ENCODE measurements at regions not wholly inside any gene's neighbourhood (a gene's known extent, or its start where the extent isn't known, plus 50 kb on each side); places are given as distances from the start of the nearest gene placed in this dataset.

GRCh38 chrX:33385546-33385945 lies 174.2 kb upstream of the DMD start:
- TF ChIP-seq CTCF (IDR thresholded peaks at IDR 0.05; ENCODE audit: low read depth, low read length) (no peak), EZH2phosphoT487 (IDR thresholded peaks at IDR 0.05; ENCODE audit: low read depth) (no peak)

Measured in OCI-LY3 (cell line).